Stimulated activated CD8-positive, alpha-beta memory T cell treated with anti-CD3 and anti-CD28 coated beads, Interleukin-12 subunit alpha, Interleukin-12 subunit beta, amount 100 ng/mL, for 4 hours (primary cell): ENCODE measurements at regions not wholly inside any gene's neighbourhood (a gene's known extent, or its start where the extent isn't known, plus 50 kb on each side); places are given as distances from the start of the nearest gene placed in this dataset.

Experiments used
- DNase-seq: peaks from one replicate; pipeline ENCODE4 v3.0.0-alpha.2; 2020; ENCODE audit warnings: low read depth

- no peak for DNase-seq
Measured at GRCh38 chr15:95832668-95833067, 497.8 kb upstream of the NR2F2 start.

GRCh38 chr15:95834028-95834804, 496.3 kb upstream of the NR2F2 start:
- no peak for DNase-seq

- no peak for DNase-seq
Measured at GRCh38 chr15:95836536-95836935, 494.0 kb upstream of the NR2F2 start.

- no peak for DNase-seq
Measured at GRCh38 chr15:95837341-95838004, 493.0 kb upstream of the NR2F2 start.

- DNase-seq, result no peak
Measured at GRCh38 chr15:95839367-95839782, 491.1 kb upstream of the NR2F2 start.

GRCh38 chr15:95840004-95840403, 490.5 kb upstream of the NR2F2 start:
- DNase-seq, result no peak

- DNase-seq, result no peak
Measured at GRCh38 chr15:95840855-95841254, 489.6 kb upstream of the NR2F2 start.

GRCh38 chr15:95842576-95842975, 487.9 kb upstream of the NR2F2 start:
- no peak for DNase-seq

GRCh38 chr15:95843241-95843910, 487.1 kb upstream of the NR2F2 start:
- DNase-seq, result no peak

- DNase-seq, result no peak
Measured at GRCh38 chr15:95845862-95846515, 484.5 kb upstream of the NR2F2 start.

GRCh38 chr15:95848126-95848525, 482.4 kb upstream of the NR2F2 start:
- DNase-seq, result no peak

- DNase-seq, result no peak
Measured at GRCh38 chr15:95850837-95851236, 479.7 kb upstream of the NR2F2 start.

- no peak for DNase-seq
Measured at GRCh38 chr15:95853350-95853749, 477.1 kb upstream of the NR2F2 start.

- no peak for DNase-seq
Measured at GRCh38 chr15:95857124-95857757, 473.3 kb upstream of the NR2F2 start.

- no peak for DNase-seq
Measured at GRCh38 chr15:95857758-95858157, 472.7 kb upstream of the NR2F2 start.

- DNase-seq, result no peak
Measured at GRCh38 chr15:95860406-95860805, 470.1 kb upstream of the NR2F2 start.

GRCh38 chr15:95864467-95864886, 466.0 kb upstream of the NR2F2 start:
- DNase-seq, result no peak

GRCh38 chr15:95865330-95865739, 465.2 kb upstream of the NR2F2 start:
- no peak for DNase-seq

- DNase-seq, result no peak
Measured at GRCh38 chr15:95866711-95867440, 463.6 kb upstream of the NR2F2 start.

GRCh38 chr15:95868450-95868849, 462.1 kb upstream of the NR2F2 start:
- DNase-seq, result no peak

- no peak for DNase-seq
Measured at GRCh38 chr15:95868970-95869369, 461.5 kb upstream of the NR2F2 start.
